BLaER1 (cell line): ENCODE measurements at regions not wholly inside any gene's neighbourhood (a gene's known extent, or its start where the extent isn't known, plus 50 kb on each side); places are given as distances from the start of the nearest gene placed in this dataset.
A peak's percentile ranks its signal among the peaks of the same experiment; 100 is the strongest.

ENCODE experiments used
- H3K27ac ChIP-seq: shearing (Covaris generic); formaldehyde crosslinking; 2 replicates; pipeline ENCODE4 v1.8.1; 2022
- H3K27me3 ChIP-seq: shearing (Covaris generic); formaldehyde crosslinking; 2 replicates; pipeline ENCODE4 v1.8.1; 2022
- H3K36me3 ChIP-seq: shearing (Covaris generic); formaldehyde crosslinking; 2 replicates; pipeline ENCODE4 v1.8.1; 2022
- H3K4me1 ChIP-seq: shearing (Covaris generic); formaldehyde crosslinking; 2 replicates; pipeline ENCODE4 v1.8.1; 2022
- H3K4me2 ChIP-seq: shearing (Covaris generic); formaldehyde crosslinking; 2 replicates; pipeline ENCODE4 v1.8.1; 2022
- H3K4me3 ChIP-seq: shearing (Covaris generic); formaldehyde crosslinking; 2 replicates; pipeline ENCODE4 v1.8.1; 2022
- H3K9ac ChIP-seq: shearing (Covaris generic); formaldehyde crosslinking; 2 replicates; pipeline ENCODE4 v1.8.1; 2022
- H3K9me3 ChIP-seq: shearing (Covaris generic); formaldehyde crosslinking; 2 replicates; pipeline ENCODE4 v1.8.1; 2022
- H4K20me1 ChIP-seq: shearing (Covaris generic); formaldehyde crosslinking; 2 replicates; pipeline ENCODE4 v1.8.1; 2022
- Cebpa-rat ChIP-seq: shearing (Covaris generic); IDR thresholded peaks from 2 replicates; pipeline ENCODE4 v1.8.1; 2022

GRCh38 chr1:67530071-67530470 lies 99.9 kb upstream of the SERBP1 start:
- H3K27ac ChIP-seq, result no peak overlapping the region
- no peak overlapping the region for H3K4me3 ChIP-seq
- H3K4me2 ChIP-seq, result no peak overlapping the region
- H3K4me1 ChIP-seq, result no peaks in the 10 kb centered on the region
- no peaks in the 10 kb centered on the region for H3K36me3 ChIP-seq
- no peak for TF ChIP-seq Cebpa-rat
- H3K9me3 ChIP-seq, result no peaks in the 10 kb centered on the region
- no peaks in the 10 kb centered on the region for H3K27me3 ChIP-seq
- no peaks in the 10 kb centered on the region for H4K20me1 ChIP-seq
- H3K9ac ChIP-seq, result no peak overlapping the region

- Histone ChIP-seq H3K9ac (no peak overlapping the region), H3K27ac (no peak overlapping the region), H3K9me3 (no peaks in the 10 kb centered on the region), H3K4me2 (no peak overlapping the region), H3K36me3 (no peaks in the 10 kb centered on the region), H3K4me3 (no peak overlapping the region), H3K4me1 (peaks cover 15% of the 10 kb centered on the region), H3K27me3 (no peaks in the 10 kb centered on the region), H4K20me1 (no peaks in the 10 kb centered on the region)
- TF ChIP-seq Cebpa-rat, result no peak
Measured at GRCh38 chr1:67532452-67533216, 102.4 kb upstream of the SERBP1 start.

- no peaks in the 10 kb centered on the region for H3K9me3 ChIP-seq
- no peaks in the 10 kb centered on the region for H3K27me3 ChIP-seq
- H3K9ac ChIP-seq, result no peak overlapping the region
- no peak for TF ChIP-seq Cebpa-rat
- H3K27ac ChIP-seq, result no peak overlapping the region
- no peak overlapping the region for H3K4me3 ChIP-seq
- no peaks in the 10 kb centered on the region for H4K20me1 ChIP-seq
- peaks cover 21% of the 10 kb centered on the region for H3K4me1 ChIP-seq
- H3K4me2 ChIP-seq, result no peak overlapping the region
- no peaks in the 10 kb centered on the region for H3K36me3 ChIP-seq
Measured at GRCh38 chr1:67534627-67535065, 104.4 kb upstream of the SERBP1 start.

- no peak overlapping the region for H3K4me3 ChIP-seq
- TF ChIP-seq Cebpa-rat, result no peak
- peaks cover 21% of the 10 kb centered on the region for H3K4me1 ChIP-seq
- no peaks in the 10 kb centered on the region for H3K9me3 ChIP-seq
- H3K36me3 ChIP-seq, result no peaks in the 10 kb centered on the region
- no peaks in the 10 kb centered on the region for H3K27me3 ChIP-seq
- no peak overlapping the region for H3K9ac ChIP-seq
- H3K27ac ChIP-seq, result no peak overlapping the region
- H4K20me1 ChIP-seq, result no peaks in the 10 kb centered on the region
- H3K4me2 ChIP-seq, result no peak overlapping the region
Measured at GRCh38 chr1:67535474-67535873, 105.3 kb upstream of the SERBP1 start.

GRCh38 chr1:67536957-67537666 lies 106.9 kb upstream of the SERBP1 start:
- Histone ChIP-seq H4K20me1 (no peaks in the 10 kb centered on the region), H3K27me3 (no peaks in the 10 kb centered on the region), H3K36me3 (no peaks in the 10 kb centered on the region), H3K4me3 (no peak overlapping the region), H3K27ac (no peak overlapping the region), H3K4me1 (peaks cover 21% of the 10 kb centered on the region), H3K9ac (no peak overlapping the region), H3K9me3 (no peaks in the 10 kb centered on the region), H3K4me2 (peak overlapping the region; percentile 57)
- no peak for TF ChIP-seq Cebpa-rat

GRCh38 chr1:67537667-67538018 lies 107.4 kb upstream of the SERBP1 start:
- no peak overlapping the region for H3K9ac ChIP-seq
- no peaks in the 10 kb centered on the region for H3K36me3 ChIP-seq
- no peak overlapping the region for H3K27ac ChIP-seq
- peak overlapping the region; percentile 57 for H3K4me2 ChIP-seq
- H4K20me1 ChIP-seq, result no peaks in the 10 kb centered on the region
- no peaks in the 10 kb centered on the region for H3K27me3 ChIP-seq
- H3K4me1 ChIP-seq, result peaks cover 21% of the 10 kb centered on the region
- H3K4me3 ChIP-seq, result no peak overlapping the region
- TF ChIP-seq Cebpa-rat, result no peak
- no peaks in the 10 kb centered on the region for H3K9me3 ChIP-seq

- Histone ChIP-seq H3K9ac (no peak overlapping the region), H3K27ac (no peak overlapping the region), H3K4me2 (no peak overlapping the region), H3K9me3 (no peaks in the 10 kb centered on the region), H4K20me1 (no peaks in the 10 kb centered on the region), H3K4me1 (peaks cover 21% of the 10 kb centered on the region), H3K27me3 (no peaks in the 10 kb centered on the region), H3K36me3 (no peaks in the 10 kb centered on the region), H3K4me3 (no peak overlapping the region)
- TF ChIP-seq Cebpa-rat, result no peak
Measured at GRCh38 chr1:67540025-67540732, 110.0 kb upstream of the SERBP1 start.

- H3K4me1 ChIP-seq, result peaks cover 21% of the 10 kb centered on the region
- H4K20me1 ChIP-seq, result no peaks in the 10 kb centered on the region
- no peak for TF ChIP-seq Cebpa-rat
- no peak overlapping the region for H3K4me3 ChIP-seq
- no peak overlapping the region for H3K9ac ChIP-seq
- no peaks in the 10 kb centered on the region for H3K36me3 ChIP-seq
- H3K9me3 ChIP-seq, result no peaks in the 10 kb centered on the region
- no peak overlapping the region for H3K4me2 ChIP-seq
- H3K27ac ChIP-seq, result no peak overlapping the region
- H3K27me3 ChIP-seq, result no peaks in the 10 kb centered on the region
Measured at GRCh38 chr1:67540733-67541125, 110.5 kb upstream of the SERBP1 start.

- Histone ChIP-seq H3K27me3 (no peaks in the 10 kb centered on the region), H3K36me3 (no peaks in the 10 kb centered on the region), H3K9me3 (no peaks in the 10 kb centered on the region), H3K27ac (no peak overlapping the region), H3K4me3 (no peak overlapping the region), H3K4me2 (no peak overlapping the region), H3K4me1 (peaks cover 4% of the 10 kb centered on the region), H4K20me1 (no peaks in the 10 kb centered on the region), H3K9ac (no peak overlapping the region)
- TF ChIP-seq Cebpa-rat, result no peak
Measured at GRCh38 chr1:67542747-67543146, 112.5 kb upstream of the SERBP1 start.

- H3K36me3 ChIP-seq, result no peaks in the 10 kb centered on the region
- no peak overlapping the region for H3K4me2 ChIP-seq
- no peak overlapping the region for H3K4me3 ChIP-seq
- no peak overlapping the region for H3K27ac ChIP-seq
- no peaks in the 10 kb centered on the region for H3K9me3 ChIP-seq
- H4K20me1 ChIP-seq, result no peaks in the 10 kb centered on the region
- no peaks in the 10 kb centered on the region for H3K27me3 ChIP-seq
- H3K4me1 ChIP-seq, result no peaks in the 10 kb centered on the region
- no peak overlapping the region for H3K9ac ChIP-seq
- no peak for TF ChIP-seq Cebpa-rat
Measured at GRCh38 chr1:67544921-67545320, 114.7 kb upstream of the SERBP1 start.
